ENCODE measurements at regions not wholly inside any gene's neighbourhood (a gene's known extent, or its start where the extent isn't known, plus 50 kb on each side); places are given as distances from the start of the nearest gene placed in this dataset.

DNA sequence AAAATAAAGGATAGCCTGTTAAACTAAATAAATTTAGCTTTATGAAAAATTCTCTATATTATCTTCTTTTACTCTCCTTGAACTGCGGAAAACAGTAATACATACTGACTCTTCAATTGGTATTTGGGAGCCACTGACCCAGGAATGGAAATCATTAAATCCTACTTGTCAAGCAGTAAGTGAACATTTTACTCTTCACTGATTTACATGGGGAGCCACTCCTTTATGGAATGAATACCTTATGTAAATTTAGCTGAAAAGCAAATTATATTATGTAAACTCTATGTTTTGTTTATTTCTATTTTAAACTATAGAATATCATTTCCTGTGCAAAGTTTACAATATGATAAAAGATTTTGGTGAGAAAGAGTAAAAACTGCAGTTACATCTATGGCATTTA lies 85.2 kb downstream of the STRADB start:
- intact Hi-C loops (cut with DNase I; ENCODE audit: low total_unique reads) = no loop called here
- WGBS, 5 donors = 93 to 100% (median 98%) methylated on average over 1 of the region's 1 CpG
- Histone ChIP-seq H3K27me3 (replicated peaks in 1 of 7) (no peaks in the 10 kb centered on the region), H3K36me3 (no peaks in the 10 kb centered on the region), H3K4me3 (no peak overlapping the region), H3K4me1 (no peaks in the 10 kb centered on the region), H3K9me3 (peaks cover 0 to 18% (median 13%) of the 10 kb centered on the region in 8 donors), H3K27ac (no peak overlapping the region)
- no peak for TF ChIP-seq POLR2AphosphoS5 (IDR thresholded peaks at IDR 0.05)
- no peak for TF ChIP-seq POLR2A (IDR thresholded peaks at IDR 0.05)
- TF ChIP-seq, protein P1, sequence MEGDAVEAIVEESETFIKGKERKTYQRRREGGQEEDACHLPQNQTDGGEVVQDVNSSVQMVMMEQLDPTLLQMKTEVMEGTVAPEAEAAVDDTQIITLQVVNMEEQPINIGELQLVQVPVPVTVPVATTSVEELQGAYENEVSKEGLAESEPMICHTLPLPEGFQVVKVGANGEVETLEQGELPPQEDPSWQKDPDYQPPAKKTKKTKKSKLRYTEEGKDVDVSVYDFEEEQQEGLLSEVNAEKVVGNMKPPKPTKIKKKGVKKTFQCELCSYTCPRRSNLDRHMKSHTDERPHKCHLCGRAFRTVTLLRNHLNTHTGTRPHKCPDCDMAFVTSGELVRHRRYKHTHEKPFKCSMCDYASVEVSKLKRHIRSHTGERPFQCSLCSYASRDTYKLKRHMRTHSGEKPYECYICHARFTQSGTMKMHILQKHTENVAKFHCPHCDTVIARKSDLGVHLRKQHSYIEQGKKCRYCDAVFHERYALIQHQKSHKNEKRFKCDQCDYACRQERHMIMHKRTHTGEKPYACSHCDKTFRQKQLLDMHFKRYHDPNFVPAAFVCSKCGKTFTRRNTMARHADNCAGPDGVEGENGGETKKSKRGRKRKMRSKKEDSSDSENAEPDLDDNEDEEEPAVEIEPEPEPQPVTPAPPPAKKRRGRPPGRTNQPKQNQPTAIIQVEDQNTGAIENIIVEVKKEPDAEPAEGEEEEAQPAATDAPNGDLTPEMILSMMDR (IDR thresholded peaks at IDR 0.05 in 8 of 11, conservative IDR thresholded peaks at IDR 0.05 in 3 of 11) = no peak
- no peak for DNase-seq

DNA sequence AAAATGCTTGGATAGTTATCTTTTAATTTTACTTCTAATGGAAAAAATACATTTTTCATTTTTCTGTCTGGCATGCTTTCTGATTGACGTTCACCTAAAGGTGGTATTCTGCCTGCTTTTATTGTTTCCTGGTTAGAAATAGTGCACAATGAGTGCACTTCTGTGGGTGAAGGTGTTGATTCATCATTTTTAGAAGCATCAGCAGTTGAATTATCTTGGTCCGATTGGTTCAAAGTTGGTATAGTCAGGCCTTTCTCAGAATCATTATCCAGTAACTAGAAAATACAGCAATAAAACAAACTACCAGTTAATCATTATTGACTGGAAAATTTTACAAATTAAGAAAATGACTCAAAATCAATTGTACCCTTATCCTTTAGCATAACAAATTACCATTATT lies 84.5 kb downstream of the STRADB start:
- H3K4me1 ChIP-seq = no peaks in the 10 kb centered on the region

DNA sequence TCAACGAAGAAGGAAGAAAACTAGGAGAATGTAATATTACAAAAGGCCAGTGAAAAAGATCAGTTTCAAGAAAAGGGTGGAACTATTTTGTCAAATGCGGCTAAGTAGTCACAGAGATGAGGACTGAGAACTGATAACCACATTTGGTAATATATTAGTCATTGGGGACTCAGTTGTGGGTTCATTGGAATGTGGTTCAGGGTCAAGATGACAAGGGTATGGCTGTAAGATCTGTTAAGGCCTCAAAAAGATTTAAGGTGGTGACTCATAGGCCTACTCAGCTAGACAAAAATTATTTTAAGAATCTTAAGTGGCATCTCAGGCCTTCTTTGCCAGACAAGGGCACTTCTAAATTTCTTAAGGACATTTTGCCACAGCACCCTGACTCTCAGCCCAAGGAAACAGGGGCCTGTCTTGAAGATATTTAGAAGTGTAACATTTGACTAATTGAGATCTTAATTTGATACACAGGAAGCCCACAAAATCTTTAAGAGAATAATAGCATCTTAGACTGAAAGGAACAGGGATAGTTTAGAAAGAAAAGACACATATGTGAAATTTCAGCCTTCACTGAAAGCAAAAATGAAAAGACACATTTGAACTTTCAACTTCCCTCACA lies 81.3 kb downstream of the STRADB start:
- no peaks in the 10 kb centered on the region for H3K36me3 ChIP-seq
- no peak for DNase-seq
- no peak overlapping the region for H3K4me3 ChIP-seq
- H3K27ac ChIP-seq = no peak overlapping the region
- H3K4me1 ChIP-seq = no peaks in the 10 kb centered on the region
- TF ChIP-seq, protein P1 (IDR thresholded peaks at IDR 0.05 in 8 of 11, conservative IDR thresholded peaks at IDR 0.05 in 3 of 11) = no peak
- TF ChIP-seq POLR2A (IDR thresholded peaks at IDR 0.05) (no peak), POLR2AphosphoS5 (IDR thresholded peaks at IDR 0.05) (no peak)
- WGBS, 5 donors = 62 to 85% (median 72%) methylated on average over 2 of the region's 2 CpGs
- peaks cover 0 to 48% (median 34%) of the 10 kb centered on the region in 8 donors for H3K9me3 ChIP-seq
- no peaks in the 10 kb centered on the region for H3K27me3 ChIP-seq (replicated peaks in 1 of 7)
- intact Hi-C loops (cut with DNase I; ENCODE audit: low total_unique reads) = no loop called here

More for the DNA sequence above, 84.5 kb downstream of the STRADB start:
- Histone ChIP-seq H3K27me3 (replicated peaks in 1 of 7) (no peaks in the 10 kb centered on the region), H3K27ac (no peak overlapping the region), H3K9me3 (peaks cover 0 to 21% (median 13%) of the 10 kb centered on the region in 8 donors), H3K4me3 (no peak overlapping the region), H3K36me3 (no peaks in the 10 kb centered on the region)
- TF ChIP-seq POLR2A (IDR thresholded peaks at IDR 0.05) = no peak
- TF ChIP-seq, protein P1 (IDR thresholded peaks at IDR 0.05 in 8 of 11, conservative IDR thresholded peaks at IDR 0.05 in 3 of 11) = no peak
- TF ChIP-seq POLR2AphosphoS5 (IDR thresholded peaks at IDR 0.05) = no peak
- WGBS, 5 donors = 77 to 89% (median 84%) methylated on average over 2 of the region's 2 CpGs
- intact Hi-C loops (cut with DNase I; ENCODE audit: low total_unique reads) = no loop called here
- DNase-seq = no peak

Small RNAs in the stretch of these regions (small RNA-seq; reads per million reads assigned to genes)
- 0 reads per million in 4 donors for gene MTND4LP16
